ENCODE measurements at regions not wholly inside any gene's neighbourhood (a gene's known extent, or its start where the extent isn't known, plus 50 kb on each side); places are given as distances from the start of the nearest gene placed in this dataset.

GRCh38 chr4:81650606-81651242, 179.0 kb upstream of the RASGEF1B start:
- peak; percentile 43 for DNase-seq

GRCh38 chr4:81648576-81649275, 177.0 kb upstream of the RASGEF1B start:
- no peak for DNase-seq

- DNase-seq: no peak
Measured at GRCh38 chr4:81647388-81647787, 175.7 kb upstream of the RASGEF1B start.

- DNase-seq: no peak
Measured at GRCh38 chr4:81642543-81642942, 170.8 kb upstream of the RASGEF1B start.

GRCh38 chr4:81639248-81639647, 167.5 kb upstream of the RASGEF1B start:
- DNase-seq: no peak

GRCh38 chr4:81638698-81639097, 167.0 kb upstream of the RASGEF1B start:
- no peak for DNase-seq

- DNase-seq: peak; percentile 85
Measured at GRCh38 chr4:81635739-81636138, 164.0 kb upstream of the RASGEF1B start.

GRCh38 chr4:81634766-81635549, 163.3 kb upstream of the RASGEF1B start:
- peak; percentile 50 for DNase-seq

GRCh38 chr4:81634165-81634564, 162.5 kb upstream of the RASGEF1B start:
- DNase-seq: no peak

GRCh38 chr4:81632581-81633299, 161.0 kb upstream of the RASGEF1B start:
- DNase-seq: no peak

- DNase-seq: peak; percentile 74
Measured at GRCh38 chr4:81631958-81632441, 160.3 kb upstream of the RASGEF1B start.

GRCh38 chr4:81629366-81629765, 157.7 kb upstream of the RASGEF1B start:
- DNase-seq: no peak

- DNase-seq: no peak
Measured at GRCh38 chr4:81628489-81628888, 156.8 kb upstream of the RASGEF1B start.

- no peak for DNase-seq
Measured at GRCh38 chr4:81627590-81627989, 155.9 kb upstream of the RASGEF1B start.

GRCh38 chr4:81626851-81627250, 155.1 kb upstream of the RASGEF1B start:
- DNase-seq: no peak

- no peak for DNase-seq
Measured at GRCh38 chr4:81625422-81626417, 154.0 kb upstream of the RASGEF1B start.

- no peak for DNase-seq
Measured at GRCh38 chr4:81623434-81623833, 151.7 kb upstream of the RASGEF1B start.

- DNase-seq: no peak
Measured at GRCh38 chr4:81622474-81623184, 150.9 kb upstream of the RASGEF1B start.

GRCh38 chr4:81622028-81622427, 150.3 kb upstream of the RASGEF1B start:
- no peak for DNase-seq

GRCh38 chr4:81621490-81621889, 149.8 kb upstream of the RASGEF1B start:
- peak; percentile 17 for DNase-seq

GRCh38 chr4:81620442-81620841, 148.7 kb upstream of the RASGEF1B start:
- no peak for DNase-seq
